ENCODE measurements at regions not wholly inside any gene's neighbourhood (a gene's known extent, or its start where the extent isn't known, plus 50 kb on each side); places are given as distances from the start of the nearest gene placed in this dataset.

DNA sequence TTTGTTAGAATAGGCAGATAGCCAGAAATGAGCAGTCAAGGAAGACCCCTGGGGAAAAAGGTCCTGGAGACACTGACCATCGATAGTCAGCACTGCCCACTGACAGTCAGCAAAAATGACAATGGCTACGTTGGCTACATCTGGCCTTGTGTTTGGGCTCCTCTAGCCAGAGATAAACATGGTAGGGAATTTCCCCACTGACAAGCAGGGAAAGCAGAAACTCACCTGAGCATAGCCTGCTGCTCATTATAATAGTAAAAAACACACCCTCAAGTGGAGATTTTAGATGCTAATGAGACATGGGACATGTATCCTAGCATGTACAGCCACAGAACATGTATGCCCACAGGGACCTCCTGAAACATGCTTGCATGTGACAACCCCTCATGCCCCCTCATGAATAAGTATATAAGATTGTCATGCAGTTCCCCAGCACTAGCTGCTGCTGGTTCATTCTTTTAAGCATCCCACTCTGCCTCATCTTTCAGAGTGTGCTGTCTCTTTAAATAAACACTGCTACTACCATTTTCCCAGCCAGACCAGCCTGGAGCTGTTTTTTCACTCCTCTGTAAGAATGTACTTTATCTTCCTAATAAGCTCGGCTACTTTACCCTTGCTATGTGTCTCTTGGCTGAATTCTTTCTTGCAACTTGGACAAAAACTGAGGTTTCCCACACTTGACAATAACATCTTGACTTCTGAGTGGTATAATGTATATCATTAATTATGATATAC lies 550.1 kb upstream of the CDH8 start:
- DNase-seq, result no peak
- TF ChIP-seq, protein P1, sequence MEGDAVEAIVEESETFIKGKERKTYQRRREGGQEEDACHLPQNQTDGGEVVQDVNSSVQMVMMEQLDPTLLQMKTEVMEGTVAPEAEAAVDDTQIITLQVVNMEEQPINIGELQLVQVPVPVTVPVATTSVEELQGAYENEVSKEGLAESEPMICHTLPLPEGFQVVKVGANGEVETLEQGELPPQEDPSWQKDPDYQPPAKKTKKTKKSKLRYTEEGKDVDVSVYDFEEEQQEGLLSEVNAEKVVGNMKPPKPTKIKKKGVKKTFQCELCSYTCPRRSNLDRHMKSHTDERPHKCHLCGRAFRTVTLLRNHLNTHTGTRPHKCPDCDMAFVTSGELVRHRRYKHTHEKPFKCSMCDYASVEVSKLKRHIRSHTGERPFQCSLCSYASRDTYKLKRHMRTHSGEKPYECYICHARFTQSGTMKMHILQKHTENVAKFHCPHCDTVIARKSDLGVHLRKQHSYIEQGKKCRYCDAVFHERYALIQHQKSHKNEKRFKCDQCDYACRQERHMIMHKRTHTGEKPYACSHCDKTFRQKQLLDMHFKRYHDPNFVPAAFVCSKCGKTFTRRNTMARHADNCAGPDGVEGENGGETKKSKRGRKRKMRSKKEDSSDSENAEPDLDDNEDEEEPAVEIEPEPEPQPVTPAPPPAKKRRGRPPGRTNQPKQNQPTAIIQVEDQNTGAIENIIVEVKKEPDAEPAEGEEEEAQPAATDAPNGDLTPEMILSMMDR (IDR thresholded peaks at IDR 0.05), result no peak
- Mint-ChIP-seq H3K9me3 (peaks cover 57% of the 10 kb centered on the region), H3K36me3 (ENCODE audit: low read depth) (no peaks in the 10 kb centered on the region), H3K27me3 (ENCODE audit: insufficient read depth) (no peaks in the 10 kb centered on the region), H3K4me3 (no peak overlapping the region), H3K4me1 (ENCODE audit: low read depth) (no peaks in the 10 kb centered on the region), H3K27ac (no peak overlapping the region)

DNA sequence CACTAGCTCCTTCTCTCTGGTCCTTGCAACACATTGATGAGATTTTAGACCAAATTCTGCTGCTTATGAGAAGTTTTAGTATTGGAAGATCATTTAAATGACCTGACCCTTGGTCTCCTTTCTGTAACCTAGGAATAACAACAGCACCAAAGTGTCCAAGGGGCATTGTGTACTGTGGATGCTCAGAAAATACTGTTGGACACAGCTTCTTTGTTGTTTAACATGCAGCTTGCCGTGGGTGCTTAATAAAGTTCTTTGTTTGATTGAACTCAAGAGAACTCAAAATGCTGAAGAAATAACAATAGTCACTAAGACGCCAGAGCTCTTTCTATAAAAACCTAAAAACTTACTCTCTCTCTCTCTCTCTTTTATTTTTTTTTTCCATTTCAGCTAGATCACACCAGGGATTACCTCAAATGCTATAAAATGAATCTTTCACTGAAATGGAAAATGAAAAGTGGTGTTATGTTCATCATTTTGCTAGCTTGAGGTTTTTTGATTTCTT lies 548.9 kb upstream of the CDH8 start:
- TF ChIP-seq, protein P1 (IDR thresholded peaks at IDR 0.05), result no peak
- H3K4me1 Mint-ChIP-seq (ENCODE audit: low read depth), result no peaks in the 10 kb centered on the region
- no peak overlapping the region for H3K27ac Mint-ChIP-seq
- no peaks in the 10 kb centered on the region for H3K27me3 Mint-ChIP-seq (ENCODE audit: insufficient read depth)
- H3K9me3 Mint-ChIP-seq, result peaks cover 52% of the 10 kb centered on the region
- no peak overlapping the region for H3K4me3 Mint-ChIP-seq
- no peaks in the 10 kb centered on the region for H3K36me3 Mint-ChIP-seq (ENCODE audit: low read depth)
- no peak for DNase-seq

DNA sequence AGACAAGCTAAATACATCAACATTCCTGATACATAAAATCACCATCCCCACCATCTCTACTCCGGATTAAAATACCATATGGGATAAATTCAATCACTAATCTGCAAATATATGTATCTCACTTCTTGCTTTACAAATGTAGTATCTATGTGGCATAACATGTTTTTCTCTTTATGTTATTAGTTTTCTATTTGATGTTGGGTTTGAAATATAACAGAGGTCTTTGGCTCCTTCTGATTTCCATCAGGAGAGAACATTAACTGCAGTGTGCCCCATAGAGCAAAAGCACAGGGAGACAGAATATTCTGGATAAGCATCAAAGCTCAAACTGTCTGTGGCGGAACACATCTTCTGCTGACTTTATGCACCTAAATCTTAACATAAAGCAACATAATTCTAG lies 547.2 kb upstream of the CDH8 start:
- no peak overlapping the region for H3K27ac Mint-ChIP-seq
- DNase-seq, result no peak

DNA sequence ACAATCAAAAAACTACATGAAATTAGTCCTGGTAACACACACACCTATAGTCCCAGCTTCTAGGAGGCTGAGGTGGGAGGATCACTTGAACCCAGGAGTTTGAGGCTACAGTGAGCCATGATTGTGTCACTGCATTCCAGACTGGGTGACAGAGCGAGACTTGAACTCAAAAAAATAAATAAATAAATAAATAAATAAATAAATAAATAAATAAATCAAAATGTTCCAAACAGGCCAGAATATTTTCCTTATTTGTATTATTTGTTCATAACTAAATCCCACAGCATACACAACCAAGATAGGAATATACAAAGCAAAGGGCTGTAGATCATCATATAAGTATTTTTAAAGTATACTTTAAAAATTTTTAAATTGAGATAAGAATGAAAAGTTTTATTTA lies 537.2 kb upstream of the CDH8 start:
- Mint-ChIP-seq H3K36me3 (ENCODE audit: low read depth) (no peaks in the 10 kb centered on the region), H3K4me3 (no peak overlapping the region), H3K27me3 (ENCODE audit: insufficient read depth) (no peaks in the 10 kb centered on the region), H3K27ac (no peak overlapping the region), H3K9me3 (peaks cover 54% of the 10 kb centered on the region), H3K4me1 (ENCODE audit: low read depth) (no peaks in the 10 kb centered on the region)
- DNase-seq, result no peak
- TF ChIP-seq, protein P1 (IDR thresholded peaks at IDR 0.05), result no peak

More for the DNA sequence above, 547.2 kb upstream of the CDH8 start:
- H3K4me1 Mint-ChIP-seq (ENCODE audit: low read depth), result no peaks in the 10 kb centered on the region
- TF ChIP-seq, protein P1 (IDR thresholded peaks at IDR 0.05), result no peak
- H3K36me3 Mint-ChIP-seq (ENCODE audit: low read depth), result no peaks in the 10 kb centered on the region
- no peak overlapping the region for H3K4me3 Mint-ChIP-seq
- H3K27me3 Mint-ChIP-seq (ENCODE audit: insufficient read depth), result no peaks in the 10 kb centered on the region
- H3K9me3 Mint-ChIP-seq, result peaks cover 49% of the 10 kb centered on the region

DNA sequence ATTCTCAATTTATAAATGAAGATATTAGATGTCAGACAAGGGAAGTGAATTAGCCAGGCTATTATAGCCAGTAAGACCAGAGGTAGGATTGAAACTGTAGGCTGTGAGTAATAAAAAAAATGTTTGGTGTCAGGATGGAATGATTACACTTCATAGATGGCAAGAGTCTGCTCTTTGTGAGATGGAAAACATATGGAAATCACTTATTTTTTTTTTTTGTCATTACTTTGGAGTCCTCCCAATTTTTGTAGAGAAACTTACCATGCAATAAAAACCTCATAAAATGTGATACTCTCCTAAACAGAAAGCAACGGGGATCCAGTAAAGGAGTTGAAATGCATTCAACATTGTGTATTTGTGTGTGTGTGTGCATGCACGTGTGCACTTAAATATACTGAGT lies 532.7 kb upstream of the CDH8 start:
- H3K4me3 Mint-ChIP-seq, result no peak overlapping the region
- TF ChIP-seq, protein P1 (IDR thresholded peaks at IDR 0.05), result no peak
- peaks cover 34% of the 10 kb centered on the region for H3K9me3 Mint-ChIP-seq
- DNase-seq, result no peak
- no peak overlapping the region for H3K27ac Mint-ChIP-seq
- H3K4me1 Mint-ChIP-seq (ENCODE audit: low read depth), result no peaks in the 10 kb centered on the region
- H3K36me3 Mint-ChIP-seq (ENCODE audit: low read depth), result no peaks in the 10 kb centered on the region
- no peaks in the 10 kb centered on the region for H3K27me3 Mint-ChIP-seq (ENCODE audit: insufficient read depth)

Data from HFFc6 (cell line).